Activated T-cell treated with anti-CD3 and anti-CD28 coated beads for 48 hours (primary cell): ENCODE measurements at regions not wholly inside any gene's neighbourhood (a gene's known extent, or its start where the extent isn't known, plus 50 kb on each side); places are given as distances from the start of the nearest gene placed in this dataset.
A peak's percentile ranks its signal among the peaks of the same experiment; 100 is the strongest.

ENCODE experiments used
- DNase-seq: peaks from one replicate; pipeline ENCODE4 v3.0.0-alpha.2; 2020; ENCODE audit warnings: low read depth

GRCh38 chr12:115355301-115355700, 671.3 kb upstream of the TBX3 start:
- DNase-seq: no peak

GRCh38 chr12:115354007-115354890, 670.3 kb upstream of the TBX3 start:
- no peak for DNase-seq

GRCh38 chr12:115353467-115353866, 669.5 kb upstream of the TBX3 start:
- no peak for DNase-seq

GRCh38 chr12:115351514-115352077, 667.6 kb upstream of the TBX3 start:
- DNase-seq: no peak

- DNase-seq: no peak
These were observed 665.7 kb upstream of the TBX3 start for GRCh38 chr12:115349711-115350110.

- no peak for DNase-seq
These were observed 664.3 kb upstream of the TBX3 start for GRCh38 chr12:115348301-115348700.

GRCh38 chr12:115343601-115344000, 659.6 kb upstream of the TBX3 start:
- DNase-seq: no peak

GRCh38 chr12:115343008-115343407, 659.0 kb upstream of the TBX3 start:
- no peak for DNase-seq

GRCh38 chr12:115341442-115341841, 657.5 kb upstream of the TBX3 start:
- DNase-seq: peak; percentile 6

GRCh38 chr12:115338566-115339294, 654.8 kb upstream of the TBX3 start:
- DNase-seq: no peak

GRCh38 chr12:115337693-115338543, 653.9 kb upstream of the TBX3 start:
- DNase-seq: no peak

- no peak for DNase-seq
These were observed 652.5 kb upstream of the TBX3 start for GRCh38 chr12:115336506-115336905.

- no peak for DNase-seq
These were observed 651.6 kb upstream of the TBX3 start for GRCh38 chr12:115335594-115335993.

- DNase-seq: no peak
These were observed 651.1 kb upstream of the TBX3 start for GRCh38 chr12:115335048-115335447.

- DNase-seq: no peak
These were observed 649.0 kb upstream of the TBX3 start for GRCh38 chr12:115332945-115333344.

- DNase-seq: no peak
These were observed 641.9 kb upstream of the TBX3 start for GRCh38 chr12:115325858-115326257.

- no peak for DNase-seq
These were observed 641.1 kb upstream of the TBX3 start for GRCh38 chr12:115324949-115325593.

GRCh38 chr12:115323223-115323905, 639.4 kb upstream of the TBX3 start:
- no peak for DNase-seq

GRCh38 chr12:115322275-115322674, 638.3 kb upstream of the TBX3 start:
- DNase-seq: no peak

GRCh38 chr12:115320967-115321366, 637.0 kb upstream of the TBX3 start:
- no peak for DNase-seq

- no peak for DNase-seq
These were observed 636.5 kb upstream of the TBX3 start for GRCh38 chr12:115320451-115320850.
